ENCODE measurements at regions not wholly inside any gene's neighbourhood (a gene's known extent, or its start where the extent isn't known, plus 50 kb on each side); places are given as distances from the start of the nearest gene placed in this dataset.

DNA sequence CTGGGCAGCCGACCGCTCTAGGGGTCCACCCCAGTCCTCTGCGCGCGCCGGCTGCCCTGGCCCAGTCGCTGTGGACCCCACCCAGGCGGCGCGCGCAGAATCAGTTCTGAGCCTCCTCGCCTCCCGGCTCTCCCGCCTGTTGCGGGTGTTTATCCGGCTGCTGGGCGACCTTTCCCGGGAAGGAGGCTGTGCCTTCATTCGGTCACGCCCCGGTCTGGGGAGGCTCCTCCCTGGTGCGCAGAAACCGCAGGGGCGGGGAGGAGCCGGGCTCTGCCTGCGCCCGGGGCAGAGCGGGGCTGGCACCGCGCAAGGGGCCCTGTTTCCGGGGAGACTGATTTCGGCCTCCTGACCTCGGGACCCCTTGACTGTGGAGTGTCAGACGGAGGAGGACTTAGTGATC lies 80.8 kb upstream of the EYS start:
- Histone ChIP-seq H2AFZ (ENCODE audit: low read depth, low read length) (no peak overlapping the region), H3K9me1 (replicated peaks; ENCODE audit: control insufficient read depth, extremely low read depth, insufficient read depth, low read length) (no peaks in the 10 kb centered on the region), H4K20me1 (replicated peaks; ENCODE audit: control insufficient read depth, extremely low read depth, insufficient read depth, low read length) (no peaks in the 10 kb centered on the region), H3K4me3 (replicated peaks in 1 of 3; ENCODE audit: insufficient read depth in 1 of 3, low read depth in 1 of 3, low read length in 3 of 3) (no peak overlapping the region), H3K9ac (replicated peaks; ENCODE audit: extremely low read depth, insufficient read depth, low read length) (no peak overlapping the region), H3K4me2 (ENCODE audit: insufficient read depth, low read length) (no peak overlapping the region), H3K9me3 (replicated peaks; ENCODE audit: control insufficient read depth, insufficient read depth, low read length) (no peaks in the 10 kb centered on the region), H3K27me3 (ENCODE audit: control insufficient read depth in 2 of 2, insufficient read depth in 2 of 2, low read length in 2 of 2) (no peaks in the 10 kb centered on the region), H3K79me2 (ENCODE audit: control insufficient read depth, insufficient read depth, low read length) (no peaks in the 10 kb centered on the region), H3K27ac (ENCODE audit: insufficient read depth, low read depth, low read length) (no peak overlapping the region), H3K4me1 (ENCODE audit: control insufficient read depth, extremely low read depth, insufficient read depth, low read length) (no peaks in the 10 kb centered on the region), H3K36me3 (ENCODE audit: control insufficient read depth in 2 of 2, extremely low read depth in 1 of 2, insufficient read depth in 2 of 2, low read length in 2 of 2) (no peaks in the 10 kb centered on the region)
- CTCF ChIA-PET = no interaction called here
- POLR2A ChIA-PET = no interaction called here
- FAIRE-seq = no peak
- BruUV-seq (replicated peaks) = no TSS peak
- DNase-seq (ENCODE audit: low read depth, low spot score) = no peak
- intact Hi-C loops (cut with micrococcal nuclease) = no loop called here
- no peak for TF ChIP-seq POLR2AphosphoS5 (IDR thresholded peaks at IDR 0.05; ENCODE audit: insufficient read depth, low read depth, low read length)
- no peak for TF ChIP-seq POLR2A (IDR thresholded peaks at IDR 0.05; ENCODE audit: low read depth, low read length)
- TF ChIP-seq JUN (IDR thresholded peaks at IDR 0.05; ENCODE audit: borderline replicate concordance, insufficient read depth, insufficient read length, low read depth) = no peak
- TF ChIP-seq GATA2 (IDR thresholded peaks at IDR 0.05; ENCODE audit: insufficient read depth, insufficient read length, low read depth, low read length) = no peak
- TF ChIP-seq FOS (IDR thresholded peaks at IDR 0.05; ENCODE audit: borderline replicate concordance, insufficient read depth, low read length) = no peak
- TF ChIP-seq, protein P1, sequence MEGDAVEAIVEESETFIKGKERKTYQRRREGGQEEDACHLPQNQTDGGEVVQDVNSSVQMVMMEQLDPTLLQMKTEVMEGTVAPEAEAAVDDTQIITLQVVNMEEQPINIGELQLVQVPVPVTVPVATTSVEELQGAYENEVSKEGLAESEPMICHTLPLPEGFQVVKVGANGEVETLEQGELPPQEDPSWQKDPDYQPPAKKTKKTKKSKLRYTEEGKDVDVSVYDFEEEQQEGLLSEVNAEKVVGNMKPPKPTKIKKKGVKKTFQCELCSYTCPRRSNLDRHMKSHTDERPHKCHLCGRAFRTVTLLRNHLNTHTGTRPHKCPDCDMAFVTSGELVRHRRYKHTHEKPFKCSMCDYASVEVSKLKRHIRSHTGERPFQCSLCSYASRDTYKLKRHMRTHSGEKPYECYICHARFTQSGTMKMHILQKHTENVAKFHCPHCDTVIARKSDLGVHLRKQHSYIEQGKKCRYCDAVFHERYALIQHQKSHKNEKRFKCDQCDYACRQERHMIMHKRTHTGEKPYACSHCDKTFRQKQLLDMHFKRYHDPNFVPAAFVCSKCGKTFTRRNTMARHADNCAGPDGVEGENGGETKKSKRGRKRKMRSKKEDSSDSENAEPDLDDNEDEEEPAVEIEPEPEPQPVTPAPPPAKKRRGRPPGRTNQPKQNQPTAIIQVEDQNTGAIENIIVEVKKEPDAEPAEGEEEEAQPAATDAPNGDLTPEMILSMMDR (IDR thresholded peaks at IDR 0.05; ENCODE audit: extremely low read depth in 1 of 2, insufficient read depth in 1 of 2, low read depth in 1 of 2, low read length in 2 of 2) = no peak
- TF ChIP-seq, protein P2, sequence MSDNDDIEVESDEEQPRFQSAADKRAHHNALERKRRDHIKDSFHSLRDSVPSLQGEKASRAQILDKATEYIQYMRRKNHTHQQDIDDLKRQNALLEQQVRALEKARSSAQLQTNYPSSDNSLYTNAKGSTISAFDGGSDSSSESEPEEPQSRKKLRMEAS (IDR thresholded peaks at IDR 0.05; ENCODE audit: insufficient read depth, insufficient read length) = no peak
- TF ChIP-seq MYC (IDR thresholded peaks at IDR 0.05; ENCODE audit: low read depth, low read length) = no peak
- no peak for TF ChIP-seq EZH2 (IDR thresholded peaks at IDR 0.05; ENCODE audit: borderline replicate concordance, low read depth, low read length, severe bottlenecking)
- dilution Hi-C loops (cut with MboI; ENCODE audit: extremely low pct_ligation_motif_present, low sequenced_read_pairs) = no loop called here

All from endothelial cell of umbilical vein (primary cell).